HG02798 (cell line): ENCODE measurements at regions not wholly inside any gene's neighbourhood (a gene's known extent, or its start where the extent isn't known, plus 50 kb on each side); places are given as distances from the start of the nearest gene placed in this dataset.

Experiments used
- ATAC-seq: cut with Tn5 transposase; IDR thresholded peaks from one replicate; pipeline ENCODE4 v1.9.1; 2021; ENCODE audit warnings: mild to moderate bottlenecking; ENCODE audit not compliant: unreplicated experiment, poor library complexity

DNA sequence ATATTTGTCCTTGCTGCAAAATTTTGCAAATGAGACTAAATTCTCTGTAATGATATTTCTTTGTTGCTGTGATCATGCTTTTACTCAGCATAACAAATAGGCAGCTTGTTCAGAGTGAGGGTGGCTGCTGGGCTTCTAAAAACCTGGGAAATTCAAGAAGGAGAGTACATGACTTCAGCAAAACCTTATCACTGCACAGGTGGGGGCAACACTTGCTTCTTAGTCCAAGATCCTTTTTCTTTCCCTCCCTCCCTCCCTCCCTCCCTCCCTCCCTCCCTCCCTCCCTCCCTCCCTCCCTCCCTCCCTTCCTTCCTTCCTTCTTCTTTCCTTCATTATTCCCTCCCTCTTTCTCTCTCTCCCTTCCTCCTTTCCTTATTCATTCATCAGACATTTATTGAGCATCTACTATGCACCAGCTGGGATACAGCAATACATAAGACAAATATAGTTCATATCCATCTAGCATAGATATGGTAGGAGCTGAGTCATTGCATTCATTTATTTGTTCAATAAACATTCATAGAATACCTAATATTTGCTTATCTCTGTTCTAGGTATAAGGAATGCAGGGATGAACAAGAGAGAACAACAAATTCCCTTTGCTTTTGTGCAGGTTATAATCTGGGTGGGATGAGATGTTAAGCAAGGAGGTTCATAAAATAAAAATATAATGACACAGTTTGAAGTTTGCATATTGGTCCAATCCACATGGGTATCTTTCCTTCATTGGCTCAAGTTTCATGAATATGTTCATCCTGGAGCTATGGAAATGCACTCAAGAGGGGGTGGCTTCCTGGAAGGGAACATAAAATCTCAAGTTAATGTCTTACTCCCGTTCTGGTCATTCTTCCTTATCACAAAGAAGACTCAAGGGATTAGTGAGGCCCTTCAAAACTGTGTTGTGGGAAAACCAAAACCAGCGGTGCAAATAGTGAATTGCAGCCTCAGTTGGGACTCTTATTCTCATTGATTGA lies 210.7 kb downstream of the PDCD6IP start:
- no peak for ATAC-seq

DNA sequence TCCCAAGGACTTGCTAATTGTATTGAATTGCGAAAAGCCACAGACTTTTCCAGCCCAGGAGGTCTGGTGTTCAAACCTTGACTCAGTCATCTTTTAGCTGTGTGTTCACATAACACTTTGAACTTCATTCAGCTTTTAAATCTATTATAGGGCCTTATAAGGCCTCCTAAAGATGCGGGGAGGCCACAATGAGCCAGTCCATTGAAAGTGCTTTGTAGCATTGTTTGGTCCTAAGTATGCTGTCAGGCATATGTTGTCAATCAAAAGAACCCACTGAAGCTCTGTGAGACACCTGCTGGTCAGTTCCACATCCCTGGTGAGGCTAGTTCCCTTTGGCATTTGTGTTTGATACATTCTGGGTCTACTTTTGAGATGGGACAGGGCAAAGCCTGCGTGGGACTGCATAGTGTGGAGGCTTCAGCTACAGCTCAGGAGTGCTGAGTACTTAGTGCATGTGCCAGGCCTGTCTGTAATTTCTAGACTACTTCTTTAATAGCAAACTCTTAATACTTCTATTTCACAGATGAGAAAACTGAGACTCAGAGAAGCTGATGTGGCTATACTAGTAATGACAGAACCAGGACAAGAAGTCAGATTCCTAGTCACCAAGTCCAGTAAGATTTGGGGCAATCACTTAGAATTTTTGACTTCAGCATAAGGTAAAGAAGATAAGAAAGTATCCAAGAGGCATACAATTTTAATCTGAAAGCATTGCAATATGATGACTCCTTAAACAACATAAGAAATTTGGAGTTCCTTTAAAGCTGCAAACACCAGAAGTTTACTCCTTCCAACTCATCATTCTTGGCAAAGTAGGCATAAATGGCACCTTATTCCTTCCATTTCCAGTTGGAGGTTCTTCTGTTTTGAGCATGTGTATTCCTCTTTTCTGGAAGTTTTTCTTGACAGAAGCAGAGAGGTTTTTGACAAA lies 213.0 kb downstream of the PDCD6IP start:
- no peak for ATAC-seq

DNA sequence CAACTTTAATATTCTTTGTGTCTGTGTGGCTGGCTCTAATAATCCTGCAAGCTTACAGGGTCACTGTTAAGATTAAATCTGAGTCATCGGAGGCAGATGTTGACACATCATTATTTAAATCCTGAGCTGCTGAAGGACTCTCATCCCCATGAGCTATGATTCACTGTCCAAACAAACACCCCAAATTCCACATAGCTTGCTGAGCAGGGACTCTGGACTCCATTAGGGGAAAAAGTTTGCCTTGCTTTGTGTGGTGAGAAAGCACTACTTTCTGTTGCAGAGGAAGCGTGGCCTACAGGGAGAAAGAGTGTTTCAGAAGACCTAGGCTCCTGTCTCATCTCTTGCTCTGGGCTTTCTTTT lies 213.7 kb downstream of the PDCD6IP start:
- ATAC-seq = no peak

DNA sequence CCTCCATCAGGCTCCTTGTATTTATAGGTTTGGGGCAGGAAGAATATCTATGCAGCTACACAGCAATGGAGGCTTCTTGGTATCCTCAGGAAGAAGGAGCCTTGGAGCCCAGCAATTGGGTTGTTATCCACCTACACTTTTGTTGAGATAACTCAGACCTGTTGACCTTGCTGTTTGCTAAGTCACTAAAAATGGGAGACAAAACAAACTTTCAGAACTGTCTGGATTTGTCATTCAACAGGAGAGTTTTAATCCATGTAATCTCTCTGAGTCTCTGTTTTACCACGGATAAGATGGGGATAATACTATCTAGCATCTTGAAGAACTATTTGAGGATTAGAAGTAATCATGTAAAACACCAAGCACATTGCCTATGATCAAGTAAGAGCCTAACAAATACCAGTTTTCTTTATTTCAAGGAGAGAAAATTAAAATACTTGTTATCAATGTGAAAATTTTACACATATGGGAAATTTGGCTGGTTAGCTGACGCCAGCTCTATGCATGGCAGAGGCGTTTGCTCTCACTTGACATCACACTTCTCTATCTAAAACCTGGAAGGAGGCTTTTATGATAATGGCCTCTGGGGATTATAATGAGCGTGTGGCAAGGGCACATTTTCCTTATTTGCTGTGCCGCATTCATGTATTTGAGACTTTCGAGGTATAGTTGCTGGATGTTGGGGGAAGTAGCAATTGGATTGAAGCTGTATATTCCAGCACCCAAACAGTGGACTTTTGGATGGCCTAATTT lies 215.6 kb downstream of the PDCD6IP start:
- ATAC-seq = no peak

DNA sequence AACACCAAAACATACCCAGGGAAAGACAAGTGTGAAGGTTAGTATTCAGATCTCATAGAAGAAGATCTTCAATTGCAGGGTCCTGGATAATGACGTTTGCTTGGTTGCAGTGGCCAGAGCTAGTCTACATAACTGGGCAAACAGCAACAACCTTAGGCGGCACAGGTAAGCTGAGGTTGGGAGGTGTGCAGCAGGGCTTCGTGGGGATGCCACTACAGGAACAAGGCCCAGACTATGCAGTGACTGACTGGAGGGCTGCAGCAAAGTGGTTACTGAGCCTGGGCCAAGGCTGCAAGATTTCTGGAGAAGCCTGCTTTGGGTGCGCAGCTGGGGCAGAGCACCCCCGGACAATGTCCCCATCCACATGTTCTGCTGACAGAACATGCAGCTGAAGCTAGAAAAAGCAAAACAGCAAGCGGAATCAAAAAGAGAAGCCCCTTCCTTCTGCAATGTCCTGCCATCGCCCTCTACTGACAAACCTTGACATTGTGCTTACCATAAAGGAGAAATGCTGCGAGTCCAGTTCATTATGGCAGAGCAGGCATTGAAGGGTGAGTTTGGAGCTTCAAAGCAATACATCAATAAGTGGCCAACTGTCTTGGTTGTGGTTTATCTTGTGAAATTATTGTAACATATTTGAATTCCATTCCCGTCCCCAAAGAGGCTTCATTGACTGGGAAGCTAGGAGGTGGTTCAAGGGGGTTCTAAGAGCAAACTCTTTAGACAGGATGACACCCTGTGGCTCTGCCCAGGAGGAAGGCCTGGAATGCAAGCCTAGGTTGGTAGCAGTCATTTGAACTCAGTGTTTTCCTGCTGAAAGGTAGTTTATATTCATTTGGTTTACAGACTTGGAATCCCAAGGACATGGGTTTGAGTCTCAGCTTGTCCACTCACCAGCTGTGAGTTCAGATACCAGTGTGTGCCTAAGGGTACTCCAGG lies 217.0 kb downstream of the PDCD6IP start:
- ATAC-seq = no peak

DNA sequence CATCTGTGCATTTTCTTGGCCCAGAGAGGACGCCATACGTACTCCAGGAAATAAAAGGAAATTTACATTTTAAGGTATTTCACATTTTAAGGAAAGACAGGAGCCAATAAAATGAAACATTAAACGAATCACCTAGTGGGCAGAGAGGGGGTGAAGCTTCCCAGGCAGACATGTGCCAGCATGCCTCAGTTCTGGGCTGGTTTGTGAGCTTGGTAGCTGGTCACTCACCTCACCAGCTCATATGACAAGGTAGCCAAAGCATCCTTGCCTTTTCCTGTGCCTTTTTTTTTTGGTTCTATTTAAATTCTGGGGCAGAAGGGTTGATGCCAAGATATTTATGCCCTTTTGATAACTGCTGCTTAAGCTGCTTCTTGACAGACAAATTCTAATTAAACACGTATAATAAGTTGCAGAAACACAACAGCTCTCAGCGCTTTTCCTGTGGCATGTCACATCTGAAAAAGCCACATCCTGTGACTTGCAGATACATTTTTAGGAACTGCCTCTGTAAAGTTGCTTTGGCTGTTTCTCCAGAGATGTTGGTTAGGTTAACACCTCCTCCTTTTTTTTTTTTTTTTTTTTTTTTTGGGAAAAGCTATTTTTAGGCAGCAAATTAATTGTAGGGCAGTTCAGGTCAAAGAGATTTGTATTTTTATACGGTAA lies 218.6 kb downstream of the PDCD6IP start:
- ATAC-seq = no peak

DNA sequence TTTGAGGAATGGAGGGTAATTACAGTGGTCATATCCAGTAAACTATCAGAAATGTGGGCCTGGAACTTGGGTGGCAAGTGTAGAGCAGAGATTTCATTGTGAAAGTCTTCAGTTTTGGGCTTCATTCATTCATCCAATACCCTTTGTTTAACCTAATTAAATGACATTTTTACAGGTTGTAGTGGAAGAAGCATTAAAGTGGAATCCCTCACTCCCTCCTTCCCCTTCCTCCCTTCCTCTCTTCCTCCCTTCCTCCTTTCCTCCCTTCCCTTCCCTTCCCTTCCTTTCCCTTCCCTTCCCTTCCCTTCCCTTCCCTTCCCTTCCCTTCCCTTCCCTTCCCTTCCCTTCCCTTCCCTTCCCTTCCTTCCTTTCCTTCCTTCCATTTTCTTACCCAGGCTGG lies 219.3 kb downstream of the PDCD6IP start:
- no peak for ATAC-seq

DNA sequence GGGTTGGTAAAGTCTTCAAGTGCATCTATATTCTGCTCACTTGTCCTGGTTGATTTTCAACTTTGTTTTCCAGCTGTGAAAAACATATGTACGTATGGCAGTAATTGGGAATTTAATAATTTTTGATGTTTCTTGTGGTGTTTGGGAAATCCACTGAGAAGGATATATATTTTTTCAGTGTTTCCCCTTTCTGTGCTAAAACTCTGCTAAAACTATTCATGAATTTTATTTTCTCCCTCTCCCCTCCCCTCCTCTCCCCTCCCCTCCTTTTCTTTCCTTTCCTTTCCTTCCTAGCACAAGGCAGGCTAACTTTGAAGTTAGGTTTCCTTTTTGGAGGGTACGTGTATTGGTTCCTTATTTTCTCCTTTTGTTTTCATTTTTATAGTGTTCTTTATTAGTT lies 220.7 kb downstream of the PDCD6IP start:
- ATAC-seq = no peak

DNA sequence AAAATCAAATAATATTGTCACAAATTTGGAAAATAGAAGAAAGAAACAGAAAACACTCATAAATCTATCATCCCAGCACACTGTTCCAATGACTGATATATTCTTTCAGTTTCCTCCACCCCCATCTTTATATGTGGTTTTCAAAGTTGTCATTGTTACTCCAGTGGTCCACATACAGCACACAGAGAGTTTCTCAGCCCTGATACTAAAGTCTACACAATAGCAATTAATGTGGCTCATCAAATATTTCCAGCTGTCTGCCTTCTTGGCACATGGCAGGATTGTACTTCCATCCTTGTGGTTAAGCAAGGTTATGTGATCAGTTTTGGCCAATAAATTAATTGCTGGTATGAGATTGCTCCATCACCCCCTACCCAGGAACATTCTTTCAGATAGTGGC lies 221.7 kb downstream of the PDCD6IP start:
- ATAC-seq = no peak

DNA sequence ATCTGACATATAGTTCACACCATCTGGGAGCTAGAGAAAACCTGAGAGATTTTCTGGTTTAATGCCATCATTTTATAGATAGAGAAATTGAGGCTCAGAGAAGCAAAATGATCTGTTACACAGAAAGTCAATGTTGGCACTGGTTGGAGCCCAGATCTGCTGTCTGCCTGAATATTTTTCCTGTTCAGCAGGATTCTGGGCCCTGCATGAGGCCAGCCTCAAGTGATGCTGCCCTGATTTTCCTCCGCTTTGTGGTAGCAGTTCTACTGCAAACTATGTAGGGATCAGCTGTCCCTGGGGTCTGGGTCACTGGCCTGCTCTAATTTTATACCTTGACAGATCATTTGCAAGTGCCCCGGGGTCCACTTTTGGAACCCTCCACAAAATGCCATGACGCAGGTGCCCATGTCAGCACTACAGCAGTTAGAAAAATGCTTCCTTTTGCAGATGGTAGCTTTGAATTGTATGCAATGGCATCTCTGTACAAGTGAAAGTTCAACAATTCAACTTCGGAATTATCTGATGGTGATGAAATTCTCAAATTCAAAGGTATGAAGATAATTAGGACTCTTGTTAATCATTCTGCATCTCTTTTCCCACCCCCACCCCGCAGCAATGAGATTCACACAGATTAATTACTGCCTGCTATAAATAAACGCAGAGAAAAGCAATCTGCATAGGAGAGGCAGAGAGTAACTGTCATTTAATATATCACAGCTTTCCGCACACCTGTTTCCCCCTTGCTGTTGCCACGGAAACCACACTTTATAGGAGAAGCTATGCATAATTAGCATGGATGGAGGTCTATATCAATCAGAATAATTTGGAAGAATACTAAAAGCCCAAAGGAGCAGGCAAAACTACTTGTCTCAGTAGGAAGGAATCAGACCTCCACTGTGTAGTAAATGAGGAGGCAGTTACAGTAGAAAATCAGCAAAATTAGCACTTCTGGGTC lies 222.6 kb downstream of the PDCD6IP start:
- ATAC-seq = no peak

GRCh38 chr3:34022147-34022546 lies 223.7 kb downstream of the PDCD6IP start:
- no peak for ATAC-seq

DNA sequence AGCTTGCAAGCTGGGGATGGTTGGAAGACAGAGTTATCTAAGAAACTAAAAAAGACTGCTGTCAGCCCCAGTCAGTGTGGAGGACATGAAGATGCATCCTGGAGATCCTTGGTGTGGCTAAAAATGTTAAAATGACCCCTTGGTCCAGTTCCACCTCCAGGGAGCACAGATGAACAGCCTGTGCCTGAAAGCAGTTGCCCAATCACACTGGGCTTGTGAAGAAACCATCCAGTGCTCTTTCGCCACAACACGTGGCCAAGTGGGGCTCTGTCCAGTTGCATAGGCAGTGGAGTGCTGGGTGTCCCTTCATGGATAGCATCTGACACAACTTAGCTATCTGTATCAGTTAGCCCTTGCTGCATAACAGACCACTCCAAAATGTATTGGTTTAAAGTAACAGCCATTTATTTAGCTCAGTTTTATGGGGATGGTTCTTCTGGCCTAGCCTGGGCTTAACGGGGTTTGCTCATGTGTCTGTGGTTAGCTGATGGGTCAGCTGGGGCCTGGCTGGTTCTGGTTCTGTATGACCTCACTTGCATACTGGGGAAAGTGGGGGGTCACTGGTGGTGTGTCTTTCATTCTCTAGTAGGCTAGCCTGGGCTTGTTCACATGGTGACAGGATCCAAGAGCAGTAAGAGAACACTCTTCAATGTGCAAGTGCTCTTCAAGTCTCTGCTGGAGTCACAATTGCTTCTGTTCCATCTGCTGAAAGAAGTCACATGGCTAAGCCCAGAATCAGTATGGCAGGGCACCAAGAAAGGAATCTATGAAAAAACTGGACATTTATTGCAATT lies 226.2 kb downstream of the PDCD6IP start:
- no peak for ATAC-seq

DNA sequence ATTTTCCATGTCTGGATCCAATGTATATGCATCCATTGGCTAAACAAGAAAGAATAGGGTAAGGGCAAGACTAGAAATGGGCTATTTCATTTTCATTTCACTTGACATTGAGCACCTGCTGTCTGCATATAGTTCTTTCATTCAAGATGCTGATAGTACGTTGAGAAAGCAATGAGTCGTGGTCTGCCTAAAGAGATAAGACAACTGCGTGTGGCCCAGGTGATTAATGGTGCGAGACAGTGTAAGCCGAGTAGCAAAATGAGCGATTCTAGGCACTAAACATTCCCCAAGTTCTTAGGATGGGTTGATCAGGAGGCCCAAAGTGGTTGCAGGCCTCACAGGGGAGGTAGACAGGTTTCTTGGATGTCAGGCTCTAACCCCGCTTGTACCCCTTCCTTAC lies 235.4 kb downstream of the PDCD6IP start:
- no peak for ATAC-seq

GRCh38 chr3:34034840-34035239 lies 236.4 kb downstream of the PDCD6IP start:
- ATAC-seq = no peak

GRCh38 chr3:34035775-34036174 lies 237.3 kb downstream of the PDCD6IP start:
- peak; percentile 45 for ATAC-seq

- no peak for ATAC-seq
These were observed 238.8 kb downstream of the PDCD6IP start for GRCh38 chr3:34037260-34037659.

- no peak for ATAC-seq
These were observed 239.7 kb downstream of the PDCD6IP start for GRCh38 chr3:34038131-34038530.
